Immature natural killer cell (primary cell): ENCODE measurements at regions not wholly inside any gene's neighbourhood (a gene's known extent, or its start where the extent isn't known, plus 50 kb on each side); places are given as distances from the start of the nearest gene placed in this dataset.

Experiments used
- DNase-seq, 3 donors: peaks; one replicate each; pipeline ENCODE4 v3.0.0; 2022; ENCODE audit warnings: mixed read lengths in 1 of 3
- H3K27ac Mint-ChIP-seq, 6 donors: one replicate each; pipeline ENCODE4 v1.8.0; 2020; ENCODE audit warnings: mixed read lengths in 6 of 6, mild to moderate bottlenecking in 5 of 6, inconsistent platforms in 4 of 6, moderate library complexity in 3 of 6
- H3K27me3 Mint-ChIP-seq, 3 donors: one replicate each; pipeline ENCODE4 v1.8.0; 2020 to 2021; ENCODE audit warnings: low read depth in 3 of 3, mild to moderate bottlenecking in 3 of 3, mixed read lengths in 3 of 3, moderate library complexity in 3 of 3, inconsistent platforms in 1 of 3
- H3K36me3 Mint-ChIP-seq, 3 donors: one replicate each; pipeline ENCODE4 v1.8.0; 2020; ENCODE audit warnings: mixed read lengths in 3 of 3, inconsistent platforms in 2 of 3, mild to moderate bottlenecking in 2 of 3
- H3K4me1 Mint-ChIP-seq, 2 donors: one replicate each; pipeline ENCODE4 v1.8.0; 2020; ENCODE audit warnings: inconsistent platforms in 2 of 2, mild to moderate bottlenecking in 2 of 2, mixed read lengths in 2 of 2, moderate library complexity in 1 of 2
- H3K4me3 Mint-ChIP-seq, 5 donors: one replicate each; pipeline ENCODE4 v1.8.0; 2020; ENCODE audit warnings: mild to moderate bottlenecking in 5 of 5, mixed read lengths in 5 of 5, inconsistent platforms in 3 of 5, moderate library complexity in 3 of 5
- H3K9me3 Mint-ChIP-seq, 6 donors: one replicate each; pipeline ENCODE4 v1.8.0; 2020; ENCODE audit warnings: mild to moderate bottlenecking in 6 of 6, mixed read lengths in 6 of 6, inconsistent platforms in 4 of 6, moderate library complexity in 3 of 6

DNA sequence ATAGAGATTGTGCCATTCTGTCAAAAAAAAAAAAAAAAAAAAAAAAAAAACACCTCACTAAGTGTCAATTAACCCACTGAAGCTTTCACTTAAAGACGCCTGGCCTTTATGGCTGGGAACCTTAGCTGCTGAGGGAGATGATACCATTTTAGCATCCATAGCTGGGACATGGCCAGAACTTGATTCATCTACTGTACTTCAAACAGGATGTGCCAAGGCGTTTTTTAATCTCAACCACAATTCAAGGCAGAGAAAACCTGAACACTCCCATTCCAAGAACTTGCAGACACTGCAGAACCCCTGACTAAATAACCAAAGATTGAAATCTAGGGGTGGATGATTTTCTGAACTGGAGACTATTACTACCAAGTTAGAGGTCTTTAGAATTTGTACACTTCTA lies 996.6 kb downstream of the SORCS1 start:
- Mint-ChIP-seq H3K36me3 (no peaks in the 10 kb centered on the region), H3K27ac (no peak overlapping the region), H3K4me3 (no peak overlapping the region), H3K27me3 (no peaks in the 10 kb centered on the region), H3K9me3 (peaks cover 0 to 13% (median 8%) of the 10 kb centered on the region in 6 donors), H3K4me1 (no peaks in the 10 kb centered on the region)
- DNase-seq, result no peak

DNA sequence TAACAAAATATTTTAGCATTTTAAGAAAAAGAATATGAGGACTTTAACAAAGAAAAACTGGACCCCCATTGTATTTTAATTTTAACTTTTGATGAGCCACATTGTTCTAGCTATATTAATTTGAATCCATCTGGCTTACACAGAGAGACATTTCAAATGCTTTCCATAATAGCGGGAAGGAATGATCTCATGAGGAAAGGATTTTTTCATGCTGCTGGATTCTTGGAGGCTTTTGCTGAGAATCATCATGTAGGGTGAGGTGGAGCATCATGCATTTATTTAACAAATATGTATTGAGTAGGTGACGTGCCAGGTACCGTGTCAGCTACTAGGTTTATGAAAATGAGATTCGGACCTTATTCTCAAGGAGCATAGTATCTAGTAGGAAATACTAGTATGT lies 1006.3 kb downstream of the SORCS1 start:
- H3K27ac Mint-ChIP-seq, result no peak overlapping the region
- H3K4me3 Mint-ChIP-seq, result no peak overlapping the region
- H3K9me3 Mint-ChIP-seq, result peaks cover 7 to 37% (median 17%) of the 10 kb centered on the region in 6 donors
- no peaks in the 10 kb centered on the region for H3K27me3 Mint-ChIP-seq
- H3K36me3 Mint-ChIP-seq, result no peaks in the 10 kb centered on the region
- H3K4me1 Mint-ChIP-seq, result no peaks in the 10 kb centered on the region
- no peak for DNase-seq

DNA sequence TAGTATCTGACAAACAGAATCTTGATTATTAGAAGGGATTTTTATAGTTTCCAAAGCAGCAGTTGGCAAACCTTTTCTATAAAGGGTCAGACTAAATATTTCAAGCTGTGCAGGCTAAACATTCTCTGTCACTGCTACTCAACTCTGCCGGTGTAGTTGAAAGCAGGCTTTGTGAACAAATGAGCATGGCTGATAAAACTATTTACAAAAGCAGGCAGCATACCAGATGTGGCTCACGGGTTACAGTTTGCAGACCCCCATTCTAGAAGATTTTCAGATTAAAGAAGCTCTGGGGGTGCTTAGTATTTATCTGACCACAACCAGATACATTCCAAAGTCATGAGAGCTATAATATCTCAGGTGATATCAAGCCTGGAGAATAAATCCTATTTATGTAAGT lies 1017.5 kb downstream of the SORCS1 start:
- DNase-seq, result no peak
- Mint-ChIP-seq H3K4me1 (no peaks in the 10 kb centered on the region), H3K27ac (no peak overlapping the region), H3K36me3 (peaks cover 0 to 3% (median 0%) of the 10 kb centered on the region in 3 donors), H3K4me3 (no peak overlapping the region), H3K27me3 (no peaks in the 10 kb centered on the region), H3K9me3 (peaks cover 0 to 38% (median 7%) of the 10 kb centered on the region in 6 donors)

DNA sequence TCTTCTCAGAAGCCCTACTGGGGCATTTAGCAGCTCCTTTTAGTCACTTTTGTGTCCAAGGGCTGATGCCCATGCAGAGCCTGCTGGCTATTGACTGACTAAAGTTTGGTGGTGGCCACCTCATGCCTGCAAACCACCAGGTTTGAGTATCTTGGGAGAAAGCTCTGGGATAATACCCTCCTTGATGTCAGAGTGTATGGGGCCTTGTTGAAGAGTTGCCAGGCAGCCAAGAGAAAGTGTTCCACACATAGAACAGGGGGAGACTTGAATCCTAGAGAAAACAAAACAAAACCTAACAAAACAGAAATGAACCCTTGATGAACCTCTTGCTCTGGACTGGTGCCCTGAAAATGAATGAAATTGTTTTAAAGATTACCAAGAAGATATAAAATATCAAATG lies 1024.6 kb downstream of the SORCS1 start:
- no peak for DNase-seq
- Mint-ChIP-seq H3K36me3 (no peaks in the 10 kb centered on the region), H3K4me1 (no peaks in the 10 kb centered on the region), H3K9me3 (peaks cover 0 to 41% (median 6%) of the 10 kb centered on the region in 6 donors), H3K27ac (no peak overlapping the region), H3K4me3 (no peak overlapping the region), H3K27me3 (no peaks in the 10 kb centered on the region)

DNA sequence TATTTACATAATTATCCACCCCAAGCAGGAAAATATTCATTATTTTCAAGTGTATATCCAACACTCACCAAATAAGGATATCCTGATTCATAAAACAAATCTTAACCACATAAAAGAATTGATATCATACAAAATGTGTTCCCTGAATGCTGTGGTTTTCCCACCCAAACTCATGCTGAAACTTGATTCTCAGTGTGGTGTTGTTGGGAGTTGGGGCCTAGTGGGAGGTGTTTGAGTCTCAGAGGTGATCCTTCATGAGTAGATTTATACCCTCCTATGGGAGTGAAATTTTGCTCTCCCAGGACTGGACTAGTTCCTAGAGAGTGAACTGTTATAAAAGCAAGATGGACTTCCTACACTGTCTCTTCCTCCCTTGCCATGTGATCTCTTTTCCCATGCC lies 1028.3 kb downstream of the SORCS1 start:
- Mint-ChIP-seq H3K9me3 (peaks cover 0 to 33% (median 6%) of the 10 kb centered on the region in 6 donors), H3K4me1 (no peaks in the 10 kb centered on the region), H3K36me3 (no peaks in the 10 kb centered on the region), H3K27ac (no peak overlapping the region), H3K27me3 (no peaks in the 10 kb centered on the region), H3K4me3 (no peak overlapping the region)
- DNase-seq, result no peak

DNA sequence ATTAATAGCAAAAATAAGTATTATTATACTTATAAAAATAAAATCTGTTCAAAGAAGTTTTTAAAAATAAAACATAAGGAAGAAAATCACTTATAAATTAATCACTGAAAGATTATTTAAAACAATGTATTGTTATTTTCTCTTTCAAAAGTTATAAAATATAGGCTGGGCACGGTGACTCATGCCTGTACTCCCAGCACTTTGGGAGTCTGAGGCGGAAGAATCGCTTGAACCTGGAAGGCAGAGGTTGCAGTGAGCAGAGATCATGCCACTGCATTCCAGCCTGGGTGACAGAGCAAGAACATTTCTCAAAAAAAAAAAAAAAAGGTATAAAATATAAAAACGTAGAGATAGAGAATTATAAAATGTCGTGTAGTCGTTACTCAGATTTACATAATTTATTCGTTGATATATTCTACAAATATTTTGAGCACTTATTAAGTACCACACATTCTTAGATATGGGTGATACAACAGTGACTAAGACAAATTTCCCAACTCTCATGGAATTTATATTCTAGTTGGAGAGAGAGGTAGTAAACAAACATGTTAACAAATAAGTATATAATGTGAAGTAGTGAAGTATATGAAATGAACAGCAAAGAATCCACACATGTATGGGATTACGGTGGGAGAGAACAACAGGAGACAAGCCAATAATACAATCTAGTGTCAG lies 1030.0 kb downstream of the SORCS1 start:
- Mint-ChIP-seq H3K4me1 (no peaks in the 10 kb centered on the region), H3K36me3 (no peaks in the 10 kb centered on the region), H3K9me3 (peaks cover 0 to 28% (median 5%) of the 10 kb centered on the region in 6 donors), H3K27me3 (no peaks in the 10 kb centered on the region), H3K27ac (peak overlapping the region in 1 of 6 donors; percentile 29), H3K4me3 (no peak overlapping the region)
- DNase-seq, result no peak

DNA sequence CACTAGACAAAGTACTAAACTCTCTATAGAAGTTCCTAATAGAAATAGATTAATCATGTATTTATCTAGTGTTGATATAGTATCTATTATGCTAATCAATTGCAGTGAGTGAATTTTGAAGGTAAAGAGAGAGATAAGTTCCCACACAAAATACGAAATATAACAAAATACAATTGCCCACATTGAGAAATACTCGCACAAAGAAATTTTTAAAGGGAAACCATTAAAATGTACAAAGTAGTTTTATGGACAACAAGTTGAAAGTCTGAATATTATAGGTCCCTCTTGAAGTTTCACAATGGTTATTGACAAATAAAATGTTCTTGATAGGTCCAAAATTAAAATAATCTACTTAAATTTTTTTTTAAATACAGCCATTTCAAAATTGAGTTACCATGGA lies 1031.1 kb downstream of the SORCS1 start:
- no peak overlapping the region for H3K4me3 Mint-ChIP-seq
- peaks cover 0 to 31% (median 7%) of the 10 kb centered on the region in 6 donors for H3K9me3 Mint-ChIP-seq
- DNase-seq, result no peak
- no peaks in the 10 kb centered on the region for H3K4me1 Mint-ChIP-seq
- no peak overlapping the region for H3K27ac Mint-ChIP-seq
- peaks cover 0 to 2% (median 0%) of the 10 kb centered on the region in 3 donors for H3K27me3 Mint-ChIP-seq
- no peaks in the 10 kb centered on the region for H3K36me3 Mint-ChIP-seq

DNA sequence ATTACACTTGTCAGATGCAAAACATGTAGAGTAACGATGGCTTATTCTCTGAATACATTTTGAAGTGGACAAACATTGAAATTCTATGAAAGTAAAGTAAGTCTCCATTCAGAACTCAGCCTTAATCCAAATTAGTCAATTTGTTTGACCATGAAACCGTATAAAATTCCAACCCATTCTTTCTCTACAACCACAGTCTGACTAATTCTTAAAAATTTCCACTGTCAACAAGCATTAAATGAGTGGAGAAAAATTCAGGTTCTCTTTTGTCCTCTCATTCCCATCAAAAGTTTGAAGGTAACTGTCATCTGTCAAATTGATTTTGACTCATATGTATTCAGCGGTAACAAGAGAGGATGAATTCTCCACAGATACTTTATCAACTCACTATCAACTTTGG lies 1031.5 kb downstream of the SORCS1 start:
- no peak for DNase-seq
- Mint-ChIP-seq H3K27me3 (peaks cover 0 to 2% (median 0%) of the 10 kb centered on the region in 3 donors), H3K4me3 (no peak overlapping the region), H3K27ac (no peak overlapping the region), H3K9me3 (peaks cover 0 to 31% (median 7%) of the 10 kb centered on the region in 6 donors), H3K36me3 (no peaks in the 10 kb centered on the region), H3K4me1 (no peaks in the 10 kb centered on the region)

DNA sequence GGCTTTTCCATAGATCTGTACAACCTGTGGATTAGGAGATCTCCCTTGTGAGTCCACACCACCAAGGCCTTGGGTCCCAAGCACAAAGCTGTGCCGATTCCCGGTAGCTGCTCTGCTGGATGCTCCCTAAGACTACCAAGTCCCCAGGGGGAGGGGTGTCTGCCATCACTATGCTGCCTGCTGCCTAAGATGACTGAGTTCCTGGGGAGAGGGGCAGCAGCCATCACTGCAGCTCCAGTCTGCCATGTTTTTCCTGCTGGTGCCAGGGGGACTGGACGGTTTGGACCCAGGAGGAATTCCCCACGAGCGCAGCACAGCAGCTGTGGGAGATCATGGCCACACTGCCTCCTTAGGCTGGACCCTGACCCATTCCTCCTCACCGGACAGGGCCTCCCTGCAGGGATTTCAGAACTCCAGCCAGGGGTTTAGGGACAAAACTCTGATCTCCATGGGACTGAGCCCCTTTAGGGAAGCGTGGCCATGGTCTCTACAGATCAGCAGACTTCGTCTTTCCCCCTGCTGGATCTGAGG lies 1049.8 kb downstream of the SORCS1 start:
- H3K4me1 Mint-ChIP-seq, result no peaks in the 10 kb centered on the region
- DNase-seq, result no peak
- H3K27ac Mint-ChIP-seq, result no peak overlapping the region
- peaks cover 0 to 1% (median 0%) of the 10 kb centered on the region in 3 donors for H3K27me3 Mint-ChIP-seq
- peaks cover 0 to 5% (median 4%) of the 10 kb centered on the region in 3 donors for H3K36me3 Mint-ChIP-seq
- H3K9me3 Mint-ChIP-seq, result peaks cover 14 to 50% (median 31%) of the 10 kb centered on the region in 6 donors
- H3K4me3 Mint-ChIP-seq, result no peak overlapping the region

DNA sequence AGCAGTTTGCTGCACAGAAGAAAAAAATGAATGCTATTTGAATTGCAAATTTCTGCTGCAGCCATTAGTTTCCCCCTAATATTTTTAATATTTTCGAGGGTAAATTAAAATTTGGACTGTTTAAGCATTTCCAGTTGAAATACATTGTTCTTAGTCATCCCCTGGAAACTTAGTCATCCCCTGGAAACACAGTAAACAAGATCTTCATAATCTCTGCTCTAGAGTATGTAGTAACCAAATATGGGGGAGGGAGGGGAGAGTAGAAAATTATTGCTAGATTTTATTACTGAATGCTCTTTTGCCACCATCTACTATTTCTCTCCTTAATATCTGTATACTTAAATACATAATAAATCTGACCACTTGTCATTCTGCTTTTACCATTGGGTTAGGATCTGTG lies 1053.3 kb downstream of the SORCS1 start:
- Mint-ChIP-seq H3K27ac (no peak overlapping the region), H3K4me1 (no peaks in the 10 kb centered on the region), H3K36me3 (peaks cover 0 to 5% (median 0%) of the 10 kb centered on the region in 3 donors), H3K9me3 (peaks cover 2 to 38% (median 17%) of the 10 kb centered on the region in 6 donors), H3K4me3 (no peak overlapping the region), H3K27me3 (no peaks in the 10 kb centered on the region)
- DNase-seq, result no peak

DNA sequence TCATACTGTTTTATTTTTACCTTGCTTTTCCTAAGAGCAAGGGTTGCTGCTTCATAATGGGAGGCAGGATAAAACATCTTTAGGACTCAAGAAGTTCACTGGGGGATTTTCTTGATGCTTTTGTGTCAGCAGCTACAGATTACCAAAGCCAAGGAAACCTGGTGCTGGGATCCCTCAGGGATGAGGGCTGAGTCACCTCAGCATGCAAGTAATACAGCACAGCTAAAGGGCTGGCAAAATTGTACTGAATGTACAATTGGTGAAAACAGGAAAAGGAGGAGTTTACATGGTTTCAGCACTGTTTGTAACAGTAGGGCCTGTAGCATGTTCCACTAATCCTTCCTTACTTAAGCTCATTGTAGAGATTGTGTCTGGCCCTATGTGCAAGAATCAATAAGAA lies 1056.8 kb downstream of the SORCS1 start:
- H3K36me3 Mint-ChIP-seq, result peaks cover 0 to 5% (median 0%) of the 10 kb centered on the region in 3 donors
- H3K27ac Mint-ChIP-seq, result no peak overlapping the region
- DNase-seq, result no peak
- no peaks in the 10 kb centered on the region for H3K27me3 Mint-ChIP-seq
- H3K4me3 Mint-ChIP-seq, result no peak overlapping the region
- H3K9me3 Mint-ChIP-seq, result peaks cover 2 to 43% (median 9%) of the 10 kb centered on the region in 6 donors
- H3K4me1 Mint-ChIP-seq, result no peaks in the 10 kb centered on the region

DNA sequence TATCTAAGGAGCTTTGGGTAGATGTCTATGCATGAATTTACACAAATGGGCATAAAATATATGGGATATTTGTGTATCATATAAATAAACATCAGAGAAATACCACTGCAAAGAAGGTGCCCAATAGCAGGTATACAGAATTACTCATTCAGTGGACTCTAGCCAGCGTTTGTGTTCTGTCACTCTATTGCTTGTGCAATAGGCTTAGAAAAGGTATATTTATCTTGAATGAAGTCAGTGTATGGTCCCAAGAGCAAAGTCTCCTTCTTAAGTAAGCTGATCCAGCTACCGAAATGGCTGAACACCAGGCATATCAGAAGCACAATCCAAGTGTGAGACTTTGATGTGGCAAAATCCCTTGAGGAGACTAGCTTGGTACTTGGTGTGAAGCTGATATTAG lies 1058.4 kb downstream of the SORCS1 start:
- Mint-ChIP-seq H3K36me3 (peaks cover 0 to 5% (median 0%) of the 10 kb centered on the region in 3 donors), H3K27ac (no peak overlapping the region), H3K9me3 (peaks cover 2 to 52% (median 15%) of the 10 kb centered on the region in 6 donors), H3K4me3 (no peak overlapping the region), H3K27me3 (no peaks in the 10 kb centered on the region), H3K4me1 (no peaks in the 10 kb centered on the region)
- DNase-seq, result no peak

DNA sequence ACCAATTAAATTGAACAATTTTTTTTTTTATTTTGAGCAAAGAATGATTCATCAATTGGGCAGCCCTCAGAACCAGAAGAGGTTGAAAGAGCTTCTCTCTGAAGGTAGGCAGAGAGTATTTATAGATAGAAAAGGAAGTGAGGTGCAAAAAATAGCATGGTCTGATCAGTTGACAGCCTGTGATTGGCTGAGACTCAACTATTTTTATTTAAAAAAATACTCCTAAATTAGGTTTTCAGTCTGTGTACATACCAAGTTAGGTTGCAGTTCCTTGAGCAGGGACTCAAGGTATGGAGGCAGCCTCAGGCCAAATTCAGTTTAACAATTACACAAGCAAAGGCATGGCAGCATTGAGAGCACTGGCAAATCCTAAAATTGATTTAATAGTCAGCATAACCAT lies 1074.7 kb downstream of the SORCS1 start:
- DNase-seq, result no peak
- Mint-ChIP-seq H3K27ac (no peak overlapping the region), H3K4me3 (no peak overlapping the region), H3K27me3 (no peaks in the 10 kb centered on the region), H3K9me3 (peaks cover 0 to 17% (median 8%) of the 10 kb centered on the region in 6 donors), H3K36me3 (no peaks in the 10 kb centered on the region), H3K4me1 (no peaks in the 10 kb centered on the region)

DNA sequence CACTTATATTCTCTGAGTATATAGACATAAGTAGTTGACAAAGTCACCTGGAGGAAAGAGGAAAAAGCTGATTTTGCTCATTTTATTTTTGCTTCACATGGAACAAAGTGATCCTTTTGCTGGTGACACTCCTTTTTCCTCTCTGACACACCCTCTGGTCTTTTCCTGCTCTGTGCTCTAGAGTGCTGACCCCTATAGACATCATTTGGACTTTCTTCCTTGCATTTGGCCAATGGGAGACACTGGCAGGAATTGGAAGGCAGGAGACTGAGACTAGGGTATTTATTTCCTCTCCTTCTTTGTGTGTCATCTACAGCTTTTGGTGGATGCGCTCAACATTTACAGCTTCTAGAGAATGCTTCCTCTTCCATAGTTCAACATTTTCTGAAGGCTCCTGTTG lies 1078.1 kb downstream of the SORCS1 start:
- Mint-ChIP-seq H3K27me3 (no peaks in the 10 kb centered on the region), H3K4me1 (no peaks in the 10 kb centered on the region), H3K4me3 (no peak overlapping the region), H3K27ac (no peak overlapping the region), H3K9me3 (peaks cover 5 to 28% (median 13%) of the 10 kb centered on the region in 6 donors), H3K36me3 (no peaks in the 10 kb centered on the region)
- no peak for DNase-seq

DNA sequence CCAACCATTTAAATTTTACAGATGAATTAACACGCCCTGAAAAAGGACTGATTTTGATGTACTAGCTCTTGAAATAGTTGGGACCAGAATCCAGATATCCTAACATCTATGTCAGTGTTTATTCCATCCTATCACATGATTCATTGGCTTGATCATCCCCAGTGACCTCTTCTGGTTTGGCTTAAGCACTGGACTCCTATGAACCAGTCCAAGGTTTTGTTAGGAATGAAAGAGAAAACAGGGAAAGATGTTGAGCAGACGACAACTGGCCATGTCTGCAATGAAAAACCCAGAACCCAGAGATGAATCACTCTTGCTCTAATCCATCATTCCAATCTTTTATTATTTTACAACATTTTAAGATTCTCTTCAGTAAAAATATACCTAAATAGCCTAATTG lies 1080.9 kb downstream of the SORCS1 start:
- no peaks in the 10 kb centered on the region for H3K36me3 Mint-ChIP-seq
- DNase-seq, result no peak
- no peaks in the 10 kb centered on the region for H3K4me1 Mint-ChIP-seq
- H3K27ac Mint-ChIP-seq, result no peak overlapping the region
- no peak overlapping the region for H3K4me3 Mint-ChIP-seq
- peaks cover 5 to 31% (median 14%) of the 10 kb centered on the region in 6 donors for H3K9me3 Mint-ChIP-seq
- H3K27me3 Mint-ChIP-seq, result no peaks in the 10 kb centered on the region
